ENCODE measurements at regions not wholly inside any gene's neighbourhood (a gene's known extent, or its start where the extent isn't known, plus 50 kb on each side); places are given as distances from the start of the nearest gene placed in this dataset.

- Histone ChIP-seq H3K9me3 (ENCODE audit: low read length) (peaks cover 10% of the 10 kb centered on the region; the same call in 1 of the 2 replicates), H3K4me3 (ENCODE audit: low read length) (no peak overlapping the region), H3K9ac (ENCODE audit: low read length) (no peak overlapping the region), H4K20me1 (ENCODE audit: insufficient read depth, low read depth, low read length) (no peaks in the 10 kb centered on the region), H2AFZ (ENCODE audit: low read length) (no peak overlapping the region), H3K27ac (ENCODE audit: low read length) (no peak overlapping the region), H3K79me2 (ENCODE audit: low read length) (no peaks in the 10 kb centered on the region), H3K4me2 (ENCODE audit: low read depth, low read length, poor library complexity, severe bottlenecking) (no peak overlapping the region), H3K27me3 (ENCODE audit: low read length) (no peaks in the 10 kb centered on the region), H3K9me2 (replicated peaks; ENCODE audit: insufficient read depth, low read length) (0 out of 2 replicates have a peak, but pooled peaks cover 2% of the 10 kb centered on the region), H3K36me3 (ENCODE audit: insufficient read depth, low read length) (no peaks in the 10 kb centered on the region), H3K4me1 (ENCODE audit: low read length) (no peaks in the 10 kb centered on the region)
- no peak for DNase-seq
Observed at GRCh38 chr4:137389911-137390520, 142.3 kb downstream of the PCDH18 start.

- Histone ChIP-seq H3K4me1 (ENCODE audit: low read length) (no peaks in the 10 kb centered on the region), H3K27ac (ENCODE audit: low read length) (no peak overlapping the region), H3K9me3 (ENCODE audit: low read length) (peaks cover 25% of the 10 kb centered on the region), H3K27me3 (ENCODE audit: low read length) (no peaks in the 10 kb centered on the region), H3K9ac (ENCODE audit: low read length) (no peak overlapping the region), H2AFZ (ENCODE audit: low read length) (no peak overlapping the region), H3K79me2 (ENCODE audit: low read length) (no peaks in the 10 kb centered on the region), H3K9me2 (replicated peaks; ENCODE audit: insufficient read depth, low read length) (0 out of 2 replicates have a peak, but pooled peaks cover 2% of the 10 kb centered on the region), H3K4me2 (ENCODE audit: low read depth, low read length, poor library complexity, severe bottlenecking) (no peak overlapping the region), H3K36me3 (ENCODE audit: insufficient read depth, low read length) (no peaks in the 10 kb centered on the region), H4K20me1 (ENCODE audit: insufficient read depth, low read depth, low read length) (no peaks in the 10 kb centered on the region), H3K4me3 (ENCODE audit: low read length) (no peak overlapping the region)
- DNase-seq: no peak
Observed at GRCh38 chr4:137387924-137388323, 144.4 kb downstream of the PCDH18 start.

GRCh38 chr4:137384476-137384875 lies 147.8 kb downstream of the PCDH18 start:
- DNase-seq: no peak
- Histone ChIP-seq H3K4me2 (ENCODE audit: low read depth, low read length, poor library complexity, severe bottlenecking) (no peak overlapping the region), H3K9me3 (ENCODE audit: low read length) (peaks cover 30% of the 10 kb centered on the region), H3K27me3 (ENCODE audit: low read length) (no peaks in the 10 kb centered on the region), H2AFZ (ENCODE audit: low read length) (no peak overlapping the region), H3K4me1 (ENCODE audit: low read length) (no peaks in the 10 kb centered on the region), H4K20me1 (ENCODE audit: insufficient read depth, low read depth, low read length) (no peaks in the 10 kb centered on the region), H3K9me2 (replicated peaks; ENCODE audit: insufficient read depth, low read length) (0 out of 2 replicates have a peak, but pooled peaks cover 2% of the 10 kb centered on the region), H3K4me3 (ENCODE audit: low read length) (no peak overlapping the region), H3K9ac (ENCODE audit: low read length) (no peak overlapping the region), H3K27ac (ENCODE audit: low read length) (no peak overlapping the region), H3K36me3 (ENCODE audit: insufficient read depth, low read length) (no peaks in the 10 kb centered on the region), H3K79me2 (ENCODE audit: low read length) (no peaks in the 10 kb centered on the region)

GRCh38 chr4:137378821-137379220 lies 153.5 kb downstream of the PCDH18 start:
- Histone ChIP-seq H3K27me3 (ENCODE audit: low read length) (no peaks in the 10 kb centered on the region), H3K4me3 (ENCODE audit: low read length) (no peak overlapping the region), H3K27ac (ENCODE audit: low read length) (no peak overlapping the region), H2AFZ (ENCODE audit: low read length) (no peak overlapping the region), H3K9ac (ENCODE audit: low read length) (no peak overlapping the region), H3K79me2 (ENCODE audit: low read length) (no peaks in the 10 kb centered on the region), H3K36me3 (ENCODE audit: insufficient read depth, low read length) (no peaks in the 10 kb centered on the region), H3K4me1 (ENCODE audit: low read length) (no peaks in the 10 kb centered on the region), H4K20me1 (ENCODE audit: insufficient read depth, low read depth, low read length) (no peaks in the 10 kb centered on the region), H3K4me2 (ENCODE audit: low read depth, low read length, poor library complexity, severe bottlenecking) (no peak overlapping the region), H3K9me3 (ENCODE audit: low read length) (peaks cover 19% of the 10 kb centered on the region), H3K9me2 (replicated peaks; ENCODE audit: insufficient read depth, low read length) (no peaks in the 10 kb centered on the region)
- DNase-seq: no peak

GRCh38 chr4:137378393-137378792 lies 153.9 kb downstream of the PCDH18 start:
- no peak overlapping the region for H3K4me3 ChIP-seq (ENCODE audit: low read length)
- no peak overlapping the region for H3K9ac ChIP-seq (ENCODE audit: low read length)
- no peaks in the 10 kb centered on the region for H3K9me2 ChIP-seq (replicated peaks; ENCODE audit: insufficient read depth, low read length)
- no peaks in the 10 kb centered on the region for H3K79me2 ChIP-seq (ENCODE audit: low read length)
- no peaks in the 10 kb centered on the region for H3K27me3 ChIP-seq (ENCODE audit: low read length)
- no peak overlapping the region for H3K4me2 ChIP-seq (ENCODE audit: low read depth, low read length, poor library complexity, severe bottlenecking)
- no peaks in the 10 kb centered on the region for H3K36me3 ChIP-seq (ENCODE audit: insufficient read depth, low read length)
- H3K9me3 ChIP-seq (ENCODE audit: low read length): peaks cover 16% of the 10 kb centered on the region
- H4K20me1 ChIP-seq (ENCODE audit: insufficient read depth, low read depth, low read length): no peaks in the 10 kb centered on the region
- H3K4me1 ChIP-seq (ENCODE audit: low read length): no peaks in the 10 kb centered on the region
- H3K27ac ChIP-seq (ENCODE audit: low read length): no peak overlapping the region
- DNase-seq: no peak
- no peak overlapping the region for H2AFZ ChIP-seq (ENCODE audit: low read length)

GRCh38 chr4:137376312-137376711 lies 156.0 kb downstream of the PCDH18 start:
- Histone ChIP-seq H3K27me3 (ENCODE audit: low read length) (no peaks in the 10 kb centered on the region), H2AFZ (ENCODE audit: low read length) (no peak overlapping the region), H3K27ac (ENCODE audit: low read length) (no peak overlapping the region), H3K4me1 (ENCODE audit: low read length) (no peaks in the 10 kb centered on the region), H4K20me1 (ENCODE audit: insufficient read depth, low read depth, low read length) (no peaks in the 10 kb centered on the region), H3K9ac (ENCODE audit: low read length) (no peak overlapping the region), H3K4me3 (ENCODE audit: low read length) (no peak overlapping the region), H3K9me3 (ENCODE audit: low read length) (peaks cover 11% of the 10 kb centered on the region), H3K4me2 (ENCODE audit: low read depth, low read length, poor library complexity, severe bottlenecking) (no peak overlapping the region), H3K36me3 (ENCODE audit: insufficient read depth, low read length) (no peaks in the 10 kb centered on the region), H3K79me2 (ENCODE audit: low read length) (no peaks in the 10 kb centered on the region), H3K9me2 (replicated peaks; ENCODE audit: insufficient read depth, low read length) (no peaks in the 10 kb centered on the region)
- DNase-seq: no peak

- H3K36me3 ChIP-seq (ENCODE audit: insufficient read depth, low read length): no peaks in the 10 kb centered on the region
- no peaks in the 10 kb centered on the region for H3K27me3 ChIP-seq (ENCODE audit: low read length)
- H3K79me2 ChIP-seq (ENCODE audit: low read length): no peaks in the 10 kb centered on the region
- H3K4me3 ChIP-seq (ENCODE audit: low read length): no peak overlapping the region
- H3K4me2 ChIP-seq (ENCODE audit: low read depth, low read length, poor library complexity, severe bottlenecking): no peak overlapping the region
- peaks cover 8% of the 10 kb centered on the region for H3K9me3 ChIP-seq (ENCODE audit: low read length)
- H3K9me2 ChIP-seq (replicated peaks; ENCODE audit: insufficient read depth, low read length): no peaks in the 10 kb centered on the region
- H3K27ac ChIP-seq (ENCODE audit: low read length): no peak overlapping the region
- H3K4me1 ChIP-seq (ENCODE audit: low read length): no peaks in the 10 kb centered on the region
- DNase-seq: no peak
- no peak overlapping the region for H2AFZ ChIP-seq (ENCODE audit: low read length)
- no peaks in the 10 kb centered on the region for H4K20me1 ChIP-seq (ENCODE audit: insufficient read depth, low read depth, low read length)
- H3K9ac ChIP-seq (ENCODE audit: low read length): no peak overlapping the region
Observed at GRCh38 chr4:137375111-137375850, 157.0 kb downstream of the PCDH18 start.

GRCh38 chr4:137370679-137371078 lies 161.6 kb downstream of the PCDH18 start:
- H3K9ac ChIP-seq (ENCODE audit: low read length): no peak overlapping the region
- no peak overlapping the region for H2AFZ ChIP-seq (ENCODE audit: low read length)
- no peaks in the 10 kb centered on the region for H3K27me3 ChIP-seq (ENCODE audit: low read length)
- H4K20me1 ChIP-seq (ENCODE audit: insufficient read depth, low read depth, low read length): no peaks in the 10 kb centered on the region
- no peak overlapping the region for H3K27ac ChIP-seq (ENCODE audit: low read length)
- no peak for DNase-seq
- no peaks in the 10 kb centered on the region for H3K79me2 ChIP-seq (ENCODE audit: low read length)
- no peaks in the 10 kb centered on the region for H3K4me1 ChIP-seq (ENCODE audit: low read length)
- H3K4me3 ChIP-seq (ENCODE audit: low read length): no peak overlapping the region
- no peaks in the 10 kb centered on the region for H3K9me2 ChIP-seq (replicated peaks; ENCODE audit: insufficient read depth, low read length)
- no peaks in the 10 kb centered on the region; the same call in 1 of the 2 replicates for H3K9me3 ChIP-seq (ENCODE audit: low read length)
- H3K36me3 ChIP-seq (ENCODE audit: insufficient read depth, low read length): no peaks in the 10 kb centered on the region
- no peak overlapping the region for H3K4me2 ChIP-seq (ENCODE audit: low read depth, low read length, poor library complexity, severe bottlenecking)
